GM12878 (cell line): ENCODE measurements at regions not wholly inside any gene's neighbourhood (a gene's known extent, or its start where the extent isn't known, plus 50 kb on each side); places are given as distances from the start of the nearest gene placed in this dataset.

ENCODE experiments used
- ATAC-seq: fragments of 200-7000 bp; cut with Tn5 transposase; 3 replicates; pipeline ENCODE4 v1.9.1; 2020; ENCODE audit warnings: mild to moderate bottlenecking, moderate library complexity
- BruUV-seq: library from RNA; stranded (reverse); fragments of 400-500 nt; replicated peaks from 2 replicates; lab custom pipeline; 2021; lab: Mats Ljungman, UMichigan
- CTCF ChIA-PET: fragments of 300-600 bp; sonication (Branson Sonifier 250); formaldehyde crosslinking; extraction: SDS; loops from one replicate; lab custom pipeline; 2021; ENCODE audit warnings: inconsistent platforms; lab: Yijun Ruan, JAX
- POLR2A ChIA-PET: fragments of 350-600 bp; formaldehyde crosslinking; extraction: SDS; loops from one replicate; lab custom pipeline; 2021; ENCODE audit warnings: inconsistent platforms; lab: Charles Lee
- RAD21 ChIA-PET: fragments of 300-600 bp; sonication (Branson Sonifier 250); formaldehyde crosslinking; loops from one replicate; lab custom pipeline; 2023; ENCODE audit warnings: antibody characterized with exemption; ENCODE audit not compliant: unreplicated experiment; lab: Charles Lee
- SMC1A ChIA-PET: fragments of 300-600 bp; sonication (Branson Sonifier 250); formaldehyde crosslinking; loops from one replicate; lab custom pipeline; 2023; ENCODE audit not compliant: unreplicated experiment, uncharacterized antibody; lab: Charles Lee
- DNase-seq: peaks from one replicate; pipeline ENCODE4 v3.0.0-alpha.2; 2011; ENCODE audit warnings: low read depth, low spot score
- FAIRE-seq: peaks from 3 replicates; lab custom pipeline; 2011; peaks lifted over from hg19 to GRCh38; lab: Jason Lieb, UNC
- H2AFZ ChIP-seq: 2 replicates; pipeline ENCODE4 v1.6.0; 2011; ENCODE audit warnings: low read depth, low read length, control low read depth; ENCODE audit not compliant: control insufficient read depth
- H3K27ac ChIP-seq: 2 replicates; pipeline ENCODE4 v1.5.1; 2011; ENCODE audit warnings: control low read depth; ENCODE audit not compliant: control insufficient read depth, insufficient read depth
- H3K27me3 ChIP-seq, 2 experiments: replicated peaks in 1 of 2; 2 replicates each; pipeline versions ENCODE4 v1.6.0 to v1.6.1; 2011; ENCODE audit warnings: low read length in 1 of 2; ENCODE audit not compliant: control insufficient read depth in 2 of 2, insufficient read depth in 2 of 2
- H3K36me3 ChIP-seq, 2 experiments: 2 replicates each; pipeline ENCODE4 v1.5.1; 2011; ENCODE audit warnings: low read length in 1 of 2; ENCODE audit not compliant: control insufficient read depth in 2 of 2, insufficient read depth in 2 of 2
- H3K4me1 ChIP-seq: 2 replicates; pipeline ENCODE4 v1.6.1; 2011; ENCODE audit warnings: mild to moderate bottlenecking, low read length, moderate library complexity, mixed read lengths; ENCODE audit not compliant: control insufficient read depth, insufficient read depth
- H3K4me2 ChIP-seq: 2 replicates; pipeline ENCODE4 v1.6.0; 2011; ENCODE audit warnings: control low read depth; ENCODE audit not compliant: control insufficient read depth, insufficient read depth
- H3K4me3 ChIP-seq: fragments of 200-600 bp; sonication (generic); 2 replicates; pipeline ENCODE4 v1.5.1; 2016
- H3K79me2 ChIP-seq: 2 replicates; pipeline ENCODE4 v1.6.0; 2011; ENCODE audit warnings: low read length; ENCODE audit not compliant: control insufficient read depth, insufficient read depth
- H3K9ac ChIP-seq: 2 replicates; pipeline ENCODE4 v1.8.0; 2011; ENCODE audit warnings: low read length, control low read depth, mixed read lengths; ENCODE audit not compliant: control insufficient read depth, insufficient read depth
- H3K9me3 ChIP-seq: replicated peaks from 3 replicates; pipeline ENCODE4 v1.5.1; 2011; ENCODE audit warnings: mild to moderate bottlenecking, low read length; ENCODE audit not compliant: control insufficient read depth, insufficient read depth
- H4K20me1 ChIP-seq: 2 replicates; pipeline ENCODE4 v1.6.0; 2011; ENCODE audit not compliant: control insufficient read depth, insufficient read depth
- CHD1 ChIP-seq: IDR thresholded peaks from 2 replicates; pipeline ENCODE4 v1.6.1; 2012; ENCODE audit warnings: low read depth, low read length, improper control_type of control experiment
- CUX1 ChIP-seq: IDR thresholded peaks from 2 replicates; pipeline ENCODE4 v1.6.1; 2012; ENCODE audit warnings: improper control_type of control experiment, low read depth, low read length; ENCODE audit not compliant: insufficient replicate concordance
- EGR1 ChIP-seq, 2 experiments: IDR thresholded peaks; 1 replicate in 1 of 2; 2 replicates in 1 of 2; pipeline ENCODE4 v1.6.1; 2011 to 2012; ENCODE audit warnings: low read depth in 2 of 2, low read length in 2 of 2, borderline replicate concordance in 1 of 2, mild to moderate bottlenecking in 1 of 2, moderate library complexity in 1 of 2
- MEF2B ChIP-seq: fragments of 450-650 bp; IDR thresholded peaks from 2 replicates; pipeline ENCODE4 v1.6.1; 2018; ENCODE audit warnings: mild to moderate bottlenecking, moderate library complexity; ENCODE audit not compliant: partially characterized antibody, poor library complexity, severe bottlenecking
- PRDM15 ChIP-seq: fragments of 450-650 bp; formaldehyde crosslinking; IDR thresholded peaks from 2 replicates; pipeline ENCODE4 v1.4.0; 2020; ENCODE audit warnings: mild to moderate bottlenecking, moderate library complexity
- RAD21 ChIP-seq: IDR thresholded peaks from 2 replicates; pipeline ENCODE4 v1.6.1; 2011; ENCODE audit warnings: mild to moderate bottlenecking, low read depth, low read length, moderate library complexity; ENCODE audit not compliant: insufficient read depth
- TBL1XR1 ChIP-seq: IDR thresholded peaks from 2 replicates; pipeline ENCODE4 v1.6.1; 2012; ENCODE audit warnings: low read depth, low read length, improper control_type of control experiment
- ZSCAN29 ChIP-seq: fragments of 450-650 bp; IDR thresholded peaks from 2 replicates; pipeline ENCODE4 v1.6.1; 2017; ENCODE audit warnings: mild to moderate bottlenecking, moderate library complexity
- WGBS: methylation state at CpG from one replicate; pipeline ENCODE4 v1.1.6; 2016; ENCODE audit warnings: low lambda C conversion rate; ENCODE audit not compliant: insufficient replicate concordance, insufficient coverage; ENCODE audit errors: missing lambda C conversion rate; 5-methylcytosine and 5-hydroxymethylcytosine counted together
- in situ Hi-C: fragments of 300-500 bp; cut with MboI; formaldehyde crosslinking; loops from 9 replicates; pipeline ENCODE4 v1.14.3; 2018; ENCODE audit warnings: mixed read lengths
- intact Hi-C: fragments of 100-400 bp; cut with micrococcal nuclease; formaldehyde crosslinking; loops from one replicate; pipeline ENCODE4 v1.14.2; 2022; ENCODE audit not compliant: unreplicated experiment

GRCh38 chr14:100432652-100433427 is 109.7 kb downstream of the SLC25A47 start:
- WGBS = 79% methylated on average over 5 of the region's 5 CpGs
- no peak for TF ChIP-seq CUX1
- no peak for TF ChIP-seq RAD21
- no peak for TF ChIP-seq CHD1
- TF ChIP-seq MEF2B = no peak
- no peak for TF ChIP-seq EGR1 (IDR thresholded peaks at IDR 0.05; ENCODE audit: borderline replicate concordance in 1 of 2, low read depth in 2 of 2, low read length in 2 of 2)
- TF ChIP-seq ZSCAN29 = no peak
- no peak for TF ChIP-seq PRDM15 (CRISPR knock-in tag)
- TF ChIP-seq TBL1XR1 = no peak
- H3K9ac ChIP-seq = no peak overlapping the region
- in situ Hi-C loops = no loop called here
- intact Hi-C loops = no loop called here
- H3K79me2 ChIP-seq = no peaks in the 10 kb centered on the region
- H3K4me3 ChIP-seq = no peak overlapping the region
- H3K36me3 ChIP-seq = no peaks in the 10 kb centered on the region
- peaks cover 13% of the 10 kb centered on the region for H3K4me1 ChIP-seq
- ChIA-PET SMC1A (no interaction called here), POLR2A (interaction anchor here (0.5 kb wide), 1 partner anchor 52 kb away, joined by 3 read pairs; no protein-coding TSS in a partner anchor), RAD21 (no interaction called here), CTCF (interaction anchor here (1.0 kb wide), 1 partner anchor 213 kb away, joined by 3 read pairs; no protein-coding TSS in a partner anchor)
- H4K20me1 ChIP-seq = no peaks in the 10 kb centered on the region
- H3K27me3 ChIP-seq = no peaks in the 10 kb centered on the region
- FAIRE-seq (no peak), ATAC-seq (no peak), DNase-seq (no peak)
- H2AFZ ChIP-seq = no peak overlapping the region
- no TSS peak for BruUV-seq
- H3K9me3 ChIP-seq = no peaks in the 10 kb centered on the region
- H3K27ac ChIP-seq = no peak overlapping the region
- H3K4me2 ChIP-seq = no peak overlapping the region
